OCI-LY1 (cell line): ENCODE measurements at regions not wholly inside any gene's neighbourhood (a gene's known extent, or its start where the extent isn't known, plus 50 kb on each side); places are given as distances from the start of the nearest gene placed in this dataset.

ENCODE experiments used
- H2AFZ ChIP-seq: fragments of 200-600 bp; sonication (generic), shearing (Covaris generic); 2 replicates; pipeline ENCODE4 v1.6.0; 2014; ENCODE audit warnings: antibody characterized with exemption, mild to moderate bottlenecking, low read length
- H3F3A ChIP-seq: fragments of 200-600 bp; sonication (generic), shearing (Covaris generic); 2 replicates; pipeline ENCODE4 v1.6.0; 2014; ENCODE audit warnings: mild to moderate bottlenecking, antibody characterized with exemption, low read length, moderate library complexity; ENCODE audit not compliant: insufficient read depth
- H3K27ac ChIP-seq: fragments of 200-600 bp; sonication (generic); 2 replicates; pipeline ENCODE4 v1.5.1; 2014; ENCODE audit warnings: low read length, mixed run types, mild to moderate bottlenecking, low read depth; ENCODE audit not compliant: poor library complexity, severe bottlenecking
- H3K27me3 ChIP-seq: fragments of 200-600 bp; sonication (generic); 2 replicates; pipeline ENCODE4 v1.6.0; 2014; ENCODE audit warnings: antibody characterized with exemption, mild to moderate bottlenecking, low read length, moderate library complexity; ENCODE audit not compliant: insufficient read depth
- H3K36me3 ChIP-seq: fragments of 200-600 bp; sonication (generic); 2 replicates; pipeline ENCODE4 v1.6.1; 2014; ENCODE audit warnings: mild to moderate bottlenecking, antibody characterized with exemption, low read length, moderate library complexity, mixed read lengths; ENCODE audit not compliant: insufficient read depth
- H3K4me1 ChIP-seq: fragments of 200-600 bp; sonication (generic); 2 replicates; pipeline ENCODE4 v1.5.1; 2014; ENCODE audit warnings: mild to moderate bottlenecking, low read length, moderate library complexity; ENCODE audit not compliant: insufficient read depth, severe bottlenecking
- H3K4me2 ChIP-seq: fragments of 200-600 bp; sonication (generic), shearing (Covaris generic); 2 replicates; pipeline ENCODE4 v1.6.1; 2014; ENCODE audit warnings: low read length
- H3K4me3 ChIP-seq: fragments of 200-600 bp; sonication (generic); 2 replicates; pipeline ENCODE4 v1.5.1; 2014; ENCODE audit warnings: low read length, low read depth, mild to moderate bottlenecking, mixed read lengths; ENCODE audit not compliant: poor library complexity, severe bottlenecking
- H3K79me2 ChIP-seq: fragments of 200-600 bp; shearing (Covaris generic); 2 replicates; pipeline ENCODE4 v1.6.1; 2016; ENCODE audit warnings: mixed run types, low read length, mixed read lengths; ENCODE audit not compliant: insufficient read depth
- H3K9ac ChIP-seq: fragments of 200-600 bp; sonication (generic), shearing (Covaris generic); 2 replicates; pipeline ENCODE4 v1.6.1; 2014; ENCODE audit warnings: mild to moderate bottlenecking, low read length, mixed read lengths
- H3K9me2 ChIP-seq: fragments of 200-600 bp; sonication (generic), shearing (Covaris generic); 2 replicates; pipeline ENCODE4 v1.6.1; 2014; ENCODE audit warnings: low read depth, mild to moderate bottlenecking, low read length, mixed read lengths
- H3K9me3 ChIP-seq: fragments of 200-600 bp; shearing (Covaris generic); 2 replicates; pipeline ENCODE4 v1.6.1; 2014; ENCODE audit warnings: low read length, mixed read lengths
- H4K20me1 ChIP-seq: fragments of 200-600 bp; sonication (generic), shearing (Covaris generic); 2 replicates; pipeline ENCODE4 v1.6.0; 2016; ENCODE audit warnings: mild to moderate bottlenecking, low read length; ENCODE audit not compliant: insufficient read depth
- CTCF ChIP-seq: fragments of 200-600 bp; sonication (generic), shearing (Covaris generic); IDR thresholded peaks from 2 replicates; pipeline ENCODE4 v1.5.1; 2017; ENCODE audit warnings: mild to moderate bottlenecking, antibody characterized with exemption, low read length, moderate library complexity, mixed read lengths
- EZH2 ChIP-seq: fragments of 200-600 bp; sonication (generic), shearing (Covaris generic); IDR thresholded peaks from 2 replicates; pipeline ENCODE4 v1.8.0; 2017; ENCODE audit warnings: borderline replicate concordance, mixed run types, mild to moderate bottlenecking, antibody characterized with exemption, low read length, moderate library complexity, mixed read lengths

GRCh38 chr5:61659221-61659696, 327.2 kb downstream of the ZSWIM6 start:
- Histone ChIP-seq H3F3A (no peaks in the 10 kb centered on the region), H3K9ac (no peak overlapping the region), H3K9me3 (no peaks in the 10 kb centered on the region), H3K27ac (no peak overlapping the region), H3K4me1 (no peaks in the 10 kb centered on the region), H3K79me2 (no peaks in the 10 kb centered on the region), H3K36me3 (no peaks in the 10 kb centered on the region), H3K27me3 (no peaks in the 10 kb centered on the region), H3K9me2 (no peaks in the 10 kb centered on the region), H2AFZ (no peak overlapping the region), H4K20me1 (no peaks in the 10 kb centered on the region), H3K4me3 (no peak overlapping the region), H3K4me2 (no peak overlapping the region)
- TF ChIP-seq CTCF, result no peak
- TF ChIP-seq EZH2, result no peak

DNA sequence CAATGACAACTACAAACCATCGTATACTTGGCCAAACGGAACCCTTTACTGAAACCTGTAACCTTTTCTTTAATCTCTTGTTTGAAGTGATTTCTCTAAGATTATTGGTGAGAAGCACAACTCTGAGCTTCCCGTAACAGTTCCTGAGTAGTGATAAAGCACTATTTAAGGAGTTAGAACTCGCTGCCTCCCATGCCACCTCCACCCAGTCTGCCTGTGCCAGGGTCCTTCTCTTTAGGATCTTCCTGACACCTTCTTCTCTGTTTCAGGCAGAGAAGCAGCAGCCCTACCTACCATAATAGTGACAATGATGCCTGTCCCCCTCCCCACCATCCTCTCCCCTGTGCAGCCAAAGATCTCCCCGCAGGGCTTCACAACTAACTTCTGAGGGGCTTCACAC, 330.6 kb downstream of the ZSWIM6 start:
- no peaks in the 10 kb centered on the region for H3K36me3 ChIP-seq
- no peak overlapping the region for H2AFZ ChIP-seq
- no peaks in the 10 kb centered on the region for H3K9me2 ChIP-seq
- H3K4me1 ChIP-seq, result no peaks in the 10 kb centered on the region
- no peak overlapping the region for H3K4me3 ChIP-seq
- no peaks in the 10 kb centered on the region for H3K79me2 ChIP-seq
- no peak overlapping the region for H3K9ac ChIP-seq
- no peak overlapping the region for H3K4me2 ChIP-seq
- TF ChIP-seq CTCF, result no peak
- TF ChIP-seq EZH2, result no peak
- H3K9me3 ChIP-seq, result no peaks in the 10 kb centered on the region
- H4K20me1 ChIP-seq, result no peaks in the 10 kb centered on the region
- H3K27ac ChIP-seq, result no peak overlapping the region
- no peaks in the 10 kb centered on the region for H3F3A ChIP-seq
- H3K27me3 ChIP-seq, result 0 out of 2 replicates have a peak, but pooled peaks cover under 1% of the 10 kb centered on the region

GRCh38 chr5:61666064-61666621, 334.1 kb downstream of the ZSWIM6 start:
- H3K9me3 ChIP-seq, result no peaks in the 10 kb centered on the region
- no peak overlapping the region for H3K27ac ChIP-seq
- no peaks in the 10 kb centered on the region for H3K79me2 ChIP-seq
- H3K9ac ChIP-seq, result no peak overlapping the region
- H3K4me1 ChIP-seq, result no peaks in the 10 kb centered on the region
- TF ChIP-seq EZH2, result no peak
- no peak for TF ChIP-seq CTCF
- H2AFZ ChIP-seq, result no peak overlapping the region
- no peaks in the 10 kb centered on the region for H3F3A ChIP-seq
- H3K9me2 ChIP-seq, result no peaks in the 10 kb centered on the region
- H3K4me3 ChIP-seq, result no peak overlapping the region
- H3K36me3 ChIP-seq, result no peaks in the 10 kb centered on the region
- no peaks in the 10 kb centered on the region for H4K20me1 ChIP-seq
- H3K4me2 ChIP-seq, result no peak overlapping the region
- H3K27me3 ChIP-seq, result 0 out of 2 replicates have a peak, but pooled peaks cover 7% of the 10 kb centered on the region
